GM10248 (cell line): ENCODE measurements at regions not wholly inside any gene's neighbourhood (a gene's known extent, or its start where the extent isn't known, plus 50 kb on each side); places are given as distances from the start of the nearest gene placed in this dataset.
"Not testable (repeated sequence)": the region's sequence is repeated elsewhere in the genome, so short reads cannot be mapped to it uniquely, and the experiment has no call there.

ENCODE experiments used
- CTCF ChIA-PET: fragments of 300-600 bp; sonication (Branson Sonifier 250); formaldehyde crosslinking; extraction: SDS; loops from one replicate; lab custom pipeline; 2021; ENCODE audit warnings: antibody characterized with exemption; lab: Yijun Ruan, JAX
- POLR2A ChIA-PET: fragments of 350-650 bp; sonication (Branson Sonifier 250); formaldehyde crosslinking; extraction: SDS; loops from one replicate; lab custom pipeline; 2020; ENCODE audit warnings: antibody characterized with exemption; lab: Yijun Ruan, JAX
- DNase-seq: peaks from one replicate; pipeline ENCODE4 v3.0.0; 2012; ENCODE audit errors: extremely low spot score
- TF ChIP-seq, protein P1 (sequence below): IDR thresholded peaks from 2 replicates; pipeline ENCODE4 v1.5.1; 2012; ENCODE audit warnings: mild to moderate bottlenecking, low read depth; ENCODE audit errors: extremely low read depth, missing control alignments, control extremely low read depth

DNA sequence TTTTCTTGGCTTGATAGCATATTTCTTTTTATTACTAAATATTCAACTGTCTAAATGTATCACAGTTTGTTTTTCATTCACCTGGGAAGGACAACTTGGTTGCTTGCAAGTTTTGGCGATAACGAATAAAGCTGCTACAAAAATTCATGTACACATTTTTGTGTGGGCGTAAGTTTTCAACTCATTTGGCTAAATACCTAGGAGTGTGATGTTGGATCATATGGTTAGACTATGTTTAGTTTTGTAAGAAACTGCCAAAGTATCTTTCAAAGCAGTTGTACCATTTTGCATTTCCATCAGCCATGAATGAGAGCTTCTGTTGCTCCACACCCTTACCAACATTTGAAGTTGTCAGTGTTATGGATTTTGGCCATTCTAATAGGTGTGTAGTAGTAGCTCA lies 428.0 kb downstream of the ACTL7B start:
- DNase-seq, result no peak
- ChIA-PET CTCF (interaction anchor here (0.9 to 1.7 kb wide), 2 partner anchors 11 to 33 kb away, joined by 3 to 5 read pairs; no protein-coding TSS in a partner anchor), POLR2A (no interaction called here)
- TF ChIP-seq, protein P1, sequence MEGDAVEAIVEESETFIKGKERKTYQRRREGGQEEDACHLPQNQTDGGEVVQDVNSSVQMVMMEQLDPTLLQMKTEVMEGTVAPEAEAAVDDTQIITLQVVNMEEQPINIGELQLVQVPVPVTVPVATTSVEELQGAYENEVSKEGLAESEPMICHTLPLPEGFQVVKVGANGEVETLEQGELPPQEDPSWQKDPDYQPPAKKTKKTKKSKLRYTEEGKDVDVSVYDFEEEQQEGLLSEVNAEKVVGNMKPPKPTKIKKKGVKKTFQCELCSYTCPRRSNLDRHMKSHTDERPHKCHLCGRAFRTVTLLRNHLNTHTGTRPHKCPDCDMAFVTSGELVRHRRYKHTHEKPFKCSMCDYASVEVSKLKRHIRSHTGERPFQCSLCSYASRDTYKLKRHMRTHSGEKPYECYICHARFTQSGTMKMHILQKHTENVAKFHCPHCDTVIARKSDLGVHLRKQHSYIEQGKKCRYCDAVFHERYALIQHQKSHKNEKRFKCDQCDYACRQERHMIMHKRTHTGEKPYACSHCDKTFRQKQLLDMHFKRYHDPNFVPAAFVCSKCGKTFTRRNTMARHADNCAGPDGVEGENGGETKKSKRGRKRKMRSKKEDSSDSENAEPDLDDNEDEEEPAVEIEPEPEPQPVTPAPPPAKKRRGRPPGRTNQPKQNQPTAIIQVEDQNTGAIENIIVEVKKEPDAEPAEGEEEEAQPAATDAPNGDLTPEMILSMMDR, result no peak

DNA sequence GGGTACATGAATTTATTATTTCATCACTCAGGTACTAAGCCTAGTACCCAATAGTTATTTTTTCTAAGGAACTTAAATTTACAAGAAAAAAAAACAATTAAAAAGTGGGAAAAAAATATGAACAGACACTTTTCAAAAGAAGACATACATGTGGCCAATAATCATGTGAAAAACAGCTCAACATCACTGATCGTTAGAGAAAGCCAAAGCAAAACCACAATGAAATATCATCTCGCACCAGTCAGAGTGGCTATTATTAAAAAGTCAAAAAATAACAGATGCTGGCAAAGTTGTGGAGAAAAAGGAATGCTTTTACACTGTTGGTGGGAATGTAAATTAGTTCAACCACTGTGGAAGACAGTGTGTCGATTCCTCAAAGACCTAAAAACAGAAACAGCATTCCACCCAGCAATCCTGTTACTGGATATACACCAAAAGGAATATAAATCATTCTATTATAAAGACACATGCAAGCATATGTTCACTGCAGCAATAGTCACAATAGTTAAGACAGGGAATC lies 429.3 kb downstream of the ACTL7B start:
- DNase-seq, CTCF ChIA-PET, POLR2A ChIA-PET: not testable (repeated sequence)

DNA sequence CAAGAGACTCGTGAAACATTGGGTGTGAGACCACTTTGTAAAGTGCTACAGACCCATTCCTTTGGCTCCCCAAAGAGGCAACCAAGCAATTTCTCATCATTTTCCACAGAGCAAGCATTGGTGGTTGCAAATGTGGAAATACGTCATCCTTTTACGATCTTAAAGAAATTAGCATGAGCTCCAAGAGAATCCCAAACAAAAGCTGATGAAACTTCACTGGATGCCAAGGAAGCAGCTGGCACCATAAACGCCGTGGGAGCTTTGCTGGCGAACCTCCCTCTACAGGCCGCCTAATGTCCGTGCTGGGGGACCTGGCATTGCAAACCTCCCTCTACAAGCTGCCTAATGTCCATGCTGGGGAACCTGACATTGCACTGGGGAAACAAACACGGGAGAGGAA lies 432.4 kb downstream of the ACTL7B start:
- POLR2A ChIA-PET, result no interaction called here
- CTCF ChIA-PET, result no interaction called here
- no peak for DNase-seq
- TF ChIP-seq, protein P1, result no peak

DNA sequence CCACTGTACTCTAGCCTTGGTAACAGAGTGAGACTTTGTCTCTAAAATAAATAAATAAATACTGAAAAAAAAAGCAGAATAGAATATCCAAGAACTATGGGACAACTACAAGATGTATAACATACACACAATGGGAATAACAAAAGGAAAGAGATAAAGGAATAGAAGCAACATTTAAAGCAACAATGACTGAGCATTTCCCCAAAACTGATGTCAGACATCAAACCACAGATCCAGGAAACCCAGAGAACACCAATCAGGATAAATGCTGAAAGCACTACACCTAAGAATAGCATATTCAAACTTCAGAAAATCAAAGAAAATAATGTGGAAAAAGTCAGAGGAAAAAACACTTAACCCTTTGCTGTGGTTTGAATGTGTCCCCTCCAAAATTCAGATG lies 436.4 kb downstream of the ACTL7B start:
- DNase-seq, result no peak
- POLR2A ChIA-PET, result no interaction called here
- CTCF ChIA-PET, result no interaction called here
- TF ChIP-seq, protein P1, result no peak

DNA sequence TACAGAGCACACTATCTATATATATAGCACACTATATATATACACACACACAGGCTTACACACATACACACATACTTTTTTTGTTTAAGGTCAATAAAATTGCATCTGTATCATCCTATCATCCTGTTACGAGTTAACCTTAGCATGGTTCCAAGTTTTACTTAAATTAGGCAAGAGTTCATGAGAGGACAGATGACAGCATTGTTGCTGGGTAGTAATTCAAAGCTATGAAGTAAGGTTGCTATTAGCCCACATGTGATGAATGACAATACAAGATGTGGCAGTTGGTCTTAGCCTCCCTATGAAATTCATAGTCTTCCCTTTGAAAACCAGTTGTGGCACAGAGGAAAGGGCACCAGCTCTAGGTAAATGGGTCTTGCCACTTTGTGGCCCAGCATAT lies 438.1 kb downstream of the ACTL7B start:
- DNase-seq, result no peak
- TF ChIP-seq, protein P1, result no peak
- ChIA-PET CTCF (no interaction called here), POLR2A (no interaction called here)

DNA sequence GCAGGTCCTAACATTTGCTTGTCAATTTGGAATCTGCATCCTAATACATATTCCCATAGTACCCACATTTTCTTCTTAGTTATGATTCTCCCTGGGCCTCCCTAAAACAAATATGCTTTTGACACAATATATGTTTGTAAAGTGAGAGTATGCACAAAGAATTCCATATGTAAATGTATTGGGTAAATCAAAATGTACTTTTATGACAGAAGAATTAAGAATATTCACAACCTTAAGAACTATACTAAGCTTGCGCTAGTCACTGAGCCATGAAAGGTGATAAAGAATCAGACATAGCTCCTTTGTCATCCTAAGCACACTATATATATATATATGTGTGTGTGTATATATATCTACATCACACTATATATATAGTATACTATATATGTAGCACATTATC lies 438.5 kb downstream of the ACTL7B start:
- no peak for DNase-seq
- TF ChIP-seq, protein P1, result no peak
- POLR2A ChIA-PET, result no interaction called here
- CTCF ChIA-PET, result no interaction called here

DNA sequence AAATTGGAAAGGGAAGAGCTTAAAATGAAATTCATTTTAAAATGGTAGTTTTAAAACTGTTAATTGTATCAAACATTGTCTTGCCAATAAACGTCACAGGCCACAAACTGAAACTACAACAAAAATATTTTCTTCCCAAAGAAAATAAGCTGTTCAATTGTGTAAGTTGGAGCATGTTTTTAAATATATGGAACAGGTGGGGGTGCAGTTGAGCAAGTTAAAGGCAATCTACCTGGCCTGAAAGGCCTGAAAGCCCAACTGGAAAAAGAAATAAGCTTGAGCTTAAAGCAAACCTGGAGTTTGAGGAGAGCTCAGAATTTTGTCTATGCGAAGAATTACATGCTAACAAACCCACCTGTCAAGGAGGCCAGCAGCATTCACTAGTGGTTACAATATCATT lies 439.5 kb downstream of the ACTL7B start:
- ChIA-PET CTCF (interaction anchor here (1.1 kb wide), 1 partner anchor 12 kb away, joined by 3 read pairs; no protein-coding TSS in a partner anchor), POLR2A (no interaction called here)
- no peak for DNase-seq
- TF ChIP-seq, protein P1, result no peak
